Nucleus accumbens (tissue), 56 donors: ENCODE measurements at regions not wholly inside any gene's neighbourhood (a gene's known extent, or its start where the extent isn't known, plus 50 kb on each side); places are given as distances from the start of the nearest gene placed in this dataset.

Experiments used
- DNase-seq, 56 donors: peaks; one replicate each; lab custom pipeline; 2025; lab: John Stamatoyannopoulos, UW

- no peak for DNase-seq
Observed at GRCh38 chr16:79451196-79451816, 149.2 kb downstream of the MAF start.

- no peak for DNase-seq
Observed at GRCh38 chr16:79449900-79450299, 150.6 kb downstream of the MAF start.

- no peak for DNase-seq
Observed at GRCh38 chr16:79449067-79449769, 151.3 kb downstream of the MAF start.

- no peak for DNase-seq
Observed at GRCh38 chr16:79444572-79444971, 156.0 kb downstream of the MAF start.

GRCh38 chr16:79439901-79440300 lies 160.6 kb downstream of the MAF start:
- no peak for DNase-seq

GRCh38 chr16:79437764-79438751 lies 162.5 kb downstream of the MAF start:
- peak in 41 of 56 donors; percentile 8 to 71 (median 39) for DNase-seq

GRCh38 chr16:79436885-79437284 lies 163.7 kb downstream of the MAF start:
- no peak for DNase-seq

- DNase-seq = no peak
Observed at GRCh38 chr16:79434771-79435170, 165.8 kb downstream of the MAF start.

- DNase-seq = no peak
Observed at GRCh38 chr16:79434092-79434491, 166.4 kb downstream of the MAF start.

- DNase-seq = no peak
Observed at GRCh38 chr16:79431923-79432322, 168.6 kb downstream of the MAF start.

- no peak for DNase-seq
Observed at GRCh38 chr16:79430191-79430678, 170.3 kb downstream of the MAF start.

GRCh38 chr16:79429381-79430190 lies 171.0 kb downstream of the MAF start:
- no peak for DNase-seq

- DNase-seq = no peak
Observed at GRCh38 chr16:79426663-79427062, 173.9 kb downstream of the MAF start.

GRCh38 chr16:79422064-79422463 lies 178.5 kb downstream of the MAF start:
- DNase-seq = no peak

GRCh38 chr16:79421126-79421525 lies 179.4 kb downstream of the MAF start:
- no peak for DNase-seq

- DNase-seq = no peak
Observed at GRCh38 chr16:79420493-79420892, 180.0 kb downstream of the MAF start.

- no peak for DNase-seq
Observed at GRCh38 chr16:79419148-79419547, 181.4 kb downstream of the MAF start.

GRCh38 chr16:79417601-79418008 lies 182.9 kb downstream of the MAF start:
- DNase-seq = no peak

- no peak for DNase-seq
Observed at GRCh38 chr16:79415983-79416640, 184.4 kb downstream of the MAF start.

GRCh38 chr16:79412783-79413225 lies 187.7 kb downstream of the MAF start:
- DNase-seq = no peak
